ENCODE measurements at regions not wholly inside any gene's neighbourhood (a gene's known extent, or its start where the extent isn't known, plus 50 kb on each side); places are given as distances from the start of the nearest gene placed in this dataset.

- TF ChIP-seq CTCF (IDR thresholded peaks at IDR 0.05) (peak in 2 of 7 experiments; percentile 13 to 26), POLR2AphosphoS5 (IDR thresholded peaks at IDR 0.05) (no peak), POLR2A (IDR thresholded peaks at IDR 0.05) (no peak), EP300 (IDR thresholded peaks at IDR 0.05) (no peak)
Observed at GRCh38 chr5:18281947-18282581, 647.8 kb downstream of the TAF11L14 start.
